ENCODE measurements at regions not wholly inside any gene's neighbourhood (a gene's known extent, or its start where the extent isn't known, plus 50 kb on each side); places are given as distances from the start of the nearest gene placed in this dataset.

- no TSS peak for BruUV-seq (replicated peaks)
- ChIA-PET POLR2A (no interaction called here), RAD21 (ENCODE audit: low non-redundant PET in 1 of 2, low total read pairs in 2 of 2, uncharacterized antibody in 2 of 2, unreplicated experiment in 2 of 2) (no interaction called here), CTCF (no interaction called here)
- TF ChIP-seq EZH2phosphoT487 (IDR thresholded peaks at IDR 0.05; ENCODE audit: borderline replicate concordance), result no peak
- no peak for TF ChIP-seq SIN3A (IDR thresholded peaks at IDR 0.05; ENCODE audit: low read depth)
- TF ChIP-seq RAD21 (IDR thresholded peaks at IDR 0.05; ENCODE audit: low read depth), result no peak
- TF ChIP-seq JUND (IDR thresholded peaks at IDR 0.05), result no peak
- TF ChIP-seq, protein P1, sequence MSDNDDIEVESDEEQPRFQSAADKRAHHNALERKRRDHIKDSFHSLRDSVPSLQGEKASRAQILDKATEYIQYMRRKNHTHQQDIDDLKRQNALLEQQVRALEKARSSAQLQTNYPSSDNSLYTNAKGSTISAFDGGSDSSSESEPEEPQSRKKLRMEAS (IDR thresholded peaks at IDR 0.05), result no peak
- no peak for TF ChIP-seq POLR2AphosphoS5 (IDR thresholded peaks at IDR 0.05; ENCODE audit: low read depth, low read length)
- no peak for TF ChIP-seq ELF1 (IDR thresholded peaks at IDR 0.05; ENCODE audit: borderline replicate concordance, low read depth)
- no peak for TF ChIP-seq ZBTB33 (IDR thresholded peaks at IDR 0.05; ENCODE audit: extremely low read depth, insufficient replicate concordance, low read length)
- TF ChIP-seq ZFX (IDR thresholded peaks at IDR 0.05), result no peak
- TF ChIP-seq SP1 (IDR thresholded peaks at IDR 0.05; ENCODE audit: low read depth), result no peak
- no peak for TF ChIP-seq CTCF (IDR thresholded peaks at IDR 0.05 in 2 of 3, conservative IDR thresholded peaks at IDR 0.05 in 1 of 3; ENCODE audit: borderline replicate concordance in 1 of 3, insufficient read depth in 1 of 3, low read depth in 2 of 3, low read length in 2 of 3)
- TF ChIP-seq CEBPB (IDR thresholded peaks at IDR 0.05; ENCODE audit: low read depth), result no peak
- TF ChIP-seq CBX3 (IDR thresholded peaks at IDR 0.05; ENCODE audit: low read depth), result no peak
- TF ChIP-seq, protein P2, sequence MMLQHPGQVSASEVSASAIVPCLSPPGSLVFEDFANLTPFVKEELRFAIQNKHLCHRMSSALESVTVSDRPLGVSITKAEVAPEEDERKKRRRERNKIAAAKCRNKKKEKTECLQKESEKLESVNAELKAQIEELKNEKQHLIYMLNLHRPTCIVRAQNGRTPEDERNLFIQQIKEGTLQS (IDR thresholded peaks at IDR 0.05), result no peak
- TF ChIP-seq SRF (IDR thresholded peaks at IDR 0.05; ENCODE audit: low read depth), result no peak
- TF ChIP-seq EGR1 (IDR thresholded peaks at IDR 0.05; ENCODE audit: low read depth), result no peak
- Histone ChIP-seq H3K9me2 (ENCODE audit: insufficient read depth) (no peaks in the 10 kb centered on the region), H3K27me3 (ENCODE audit: insufficient read depth, low read length) (no peaks in the 10 kb centered on the region), H3K27ac (ENCODE audit: low read depth, low read length) (no peak overlapping the region), H3K79me2 (ENCODE audit: insufficient read depth, low read length) (no peaks in the 10 kb centered on the region), H3K4me2 (ENCODE audit: low read length) (no peak overlapping the region), H3K4me3 (replicated peaks in 1 of 2; ENCODE audit: low read depth in 1 of 2, low read length in 2 of 2) (no peak overlapping the region), H2AFZ (ENCODE audit: low read depth, low read length, poor library complexity, severe bottlenecking) (no peak overlapping the region), H3K36me3 (ENCODE audit: control insufficient read depth in 1 of 2, insufficient read depth in 2 of 2, low read length in 2 of 2) (no peaks in the 10 kb centered on the region), H4K20me1 (ENCODE audit: insufficient read depth) (no peaks in the 10 kb centered on the region), H3K4me1 (ENCODE audit: control insufficient read depth in 1 of 2, insufficient read depth in 2 of 2, low read length in 2 of 2) (no peaks in the 10 kb centered on the region), H3K9ac (ENCODE audit: low read length) (no peak overlapping the region), H3K9me3 (ENCODE audit: control insufficient read depth in 1 of 2, insufficient read depth in 1 of 2, low read depth in 1 of 2, low read length in 2 of 2) (peaks cover 25 to 33% of the 10 kb centered on the region in 2 experiments; a peak in 3 of 4 replicates)
- ATAC-seq (no peak), DNase-seq (ENCODE audit: low read depth, low spot score) (no peak)
- intact Hi-C loops (cut with micrococcal nuclease), result no loop called here
These were observed 1138.6 kb upstream of the SORCS1 start for GRCh38 chr10:108303149-108303548.

All from HCT116 (cell line).